IPS DF 19.7 (cell line): ENCODE measurements at regions not wholly inside any gene's neighbourhood (a gene's known extent, or its start where the extent isn't known, plus 50 kb on each side); places are given as distances from the start of the nearest gene placed in this dataset.
"Not testable (repeated sequence)": the region's sequence is repeated elsewhere in the genome, so short reads cannot be mapped to it uniquely, and the experiment has no call there.

Experiments used
- DNase-seq: peaks from one replicate; pipeline ENCODE4 v3.0.0-alpha.2; 2013; ENCODE audit warnings: low read depth, low spot score

DNA sequence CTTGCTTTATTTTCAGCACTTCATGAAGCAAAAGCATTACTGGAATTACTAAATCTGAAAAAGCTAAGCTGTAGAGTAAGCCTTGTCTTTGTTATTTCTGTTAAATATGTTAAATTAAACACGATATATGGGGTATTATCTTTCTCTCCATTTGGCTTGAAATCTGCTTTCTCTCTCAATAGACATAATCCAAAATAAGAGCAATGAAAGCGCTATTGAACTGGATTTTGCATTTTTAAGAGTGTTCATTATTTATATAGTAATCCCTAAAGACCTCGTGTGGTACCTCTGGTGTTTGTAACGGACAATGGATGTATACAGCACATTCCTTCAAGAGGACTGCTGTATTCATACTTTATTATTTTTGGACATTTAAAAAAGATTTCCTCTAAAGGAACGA lies 91.5 kb upstream of the KCNE2 start:
- no peak for DNase-seq

DNA sequence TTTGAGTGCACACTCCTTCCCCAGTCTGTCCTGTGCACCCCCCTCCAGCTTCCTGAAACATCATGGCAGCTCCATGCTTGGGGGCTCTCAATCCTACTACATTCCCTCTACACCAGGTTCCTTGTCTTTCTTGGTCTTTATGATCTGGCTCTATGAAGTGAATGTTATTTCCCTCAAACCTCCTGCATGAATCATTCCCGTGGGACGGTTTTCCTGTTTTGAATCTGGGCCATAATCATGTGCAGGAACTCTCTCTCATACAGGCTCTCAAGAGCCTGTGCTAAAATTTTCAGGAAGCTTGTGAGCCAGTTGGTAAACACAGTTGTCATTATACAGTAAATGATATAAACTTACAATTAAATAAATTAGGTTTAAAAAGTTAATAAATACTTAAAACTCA lies 89.8 kb upstream of the KCNE2 start:
- DNase-seq = no peak

DNA sequence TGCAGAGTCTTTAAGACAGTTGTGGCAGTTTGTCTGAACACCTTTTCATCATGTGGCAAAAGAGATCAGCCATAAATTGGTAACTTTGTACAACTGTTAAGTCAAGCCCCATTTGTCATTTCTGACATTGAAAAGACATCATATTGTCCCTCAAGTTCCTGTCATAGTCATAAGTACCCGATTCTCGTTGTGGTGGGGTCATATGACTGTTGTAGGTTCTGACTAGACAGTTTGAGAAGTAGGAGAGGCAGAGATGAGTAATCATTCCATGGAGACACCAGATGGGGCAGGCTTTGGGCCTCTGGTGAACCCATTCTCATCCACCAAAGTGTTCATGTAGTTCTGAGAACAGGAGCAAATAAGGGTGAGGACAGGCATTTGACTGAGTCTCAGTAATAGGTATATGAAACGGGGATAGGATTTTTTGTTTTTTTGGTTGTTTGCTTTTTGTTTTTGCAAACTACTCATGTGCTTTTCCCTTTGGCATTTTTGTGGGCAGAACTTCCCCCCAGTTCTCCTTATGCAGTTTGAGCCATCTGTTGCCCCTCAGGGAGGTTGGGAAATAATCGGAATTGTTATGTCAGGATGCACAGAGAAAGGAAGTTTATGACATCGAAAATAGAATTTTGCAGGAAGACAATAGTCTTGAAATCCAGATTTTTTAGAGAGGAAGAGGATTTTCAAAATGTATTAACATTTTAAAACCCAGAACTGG lies 86.9 kb upstream of the KCNE2 start:
- DNase-seq = no peak

DNA sequence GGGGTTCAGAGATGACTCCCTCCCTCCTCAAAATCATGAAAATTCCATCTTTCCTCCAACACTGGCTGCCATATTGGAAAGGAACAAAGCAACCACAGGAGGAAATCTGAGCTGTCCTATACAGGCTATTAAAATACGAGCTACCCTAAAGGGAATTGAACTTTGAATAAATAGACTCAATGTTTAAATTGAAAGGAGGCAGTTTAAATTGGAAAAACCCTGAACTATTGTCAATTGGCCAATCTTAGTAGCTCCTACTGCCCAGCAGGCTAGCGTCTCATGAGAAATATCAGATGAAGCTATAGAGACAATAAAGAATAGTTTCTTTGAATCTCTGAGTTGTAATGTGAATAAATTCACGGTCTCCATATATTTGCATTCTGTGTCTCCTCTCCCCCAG lies 85.4 kb upstream of the KCNE2 start:
- no peak for DNase-seq

DNA sequence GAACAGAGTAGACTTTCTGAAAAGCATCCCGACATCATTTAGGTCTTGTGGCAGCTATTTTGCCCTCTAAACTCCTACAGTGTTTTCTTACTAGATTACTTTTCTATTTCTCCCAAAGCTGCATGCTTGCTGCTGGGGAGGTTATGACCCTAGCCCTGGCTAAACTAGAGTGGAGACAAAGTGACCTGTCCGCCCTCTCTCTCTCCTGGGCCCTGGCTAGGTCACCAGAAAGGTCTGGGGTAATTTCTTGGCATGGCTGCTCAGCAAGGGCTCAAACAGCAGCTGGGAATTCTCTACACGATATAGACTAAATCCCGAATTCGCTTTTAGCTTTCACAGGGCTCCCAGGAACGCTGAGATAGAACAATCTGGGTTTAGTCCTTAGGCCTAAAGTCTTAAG lies 84.5 kb upstream of the KCNE2 start:
- DNase-seq = no peak

DNA sequence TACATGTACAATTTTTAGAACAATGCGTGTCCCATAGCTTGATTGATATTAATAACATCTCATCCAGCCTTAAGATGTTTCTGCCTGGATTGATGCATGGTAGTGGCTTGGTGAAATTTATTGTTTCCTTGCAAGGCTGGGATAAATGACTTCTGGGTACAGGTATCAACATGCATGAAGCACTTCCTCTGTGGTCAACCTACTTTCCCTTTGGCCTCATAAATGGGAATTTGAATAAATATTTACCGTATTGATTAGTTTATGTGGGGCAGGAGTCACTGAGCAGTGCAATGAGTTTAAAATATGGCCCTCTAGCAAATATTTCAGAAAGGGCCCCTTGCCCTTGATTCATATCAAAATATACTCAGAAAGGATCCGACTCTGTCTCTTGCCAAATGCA lies 83.9 kb upstream of the KCNE2 start:
- no peak for DNase-seq

GRCh38 chr21:34280389-34280795 lies 83.4 kb upstream of the KCNE2 start:
- no peak for DNase-seq

DNA sequence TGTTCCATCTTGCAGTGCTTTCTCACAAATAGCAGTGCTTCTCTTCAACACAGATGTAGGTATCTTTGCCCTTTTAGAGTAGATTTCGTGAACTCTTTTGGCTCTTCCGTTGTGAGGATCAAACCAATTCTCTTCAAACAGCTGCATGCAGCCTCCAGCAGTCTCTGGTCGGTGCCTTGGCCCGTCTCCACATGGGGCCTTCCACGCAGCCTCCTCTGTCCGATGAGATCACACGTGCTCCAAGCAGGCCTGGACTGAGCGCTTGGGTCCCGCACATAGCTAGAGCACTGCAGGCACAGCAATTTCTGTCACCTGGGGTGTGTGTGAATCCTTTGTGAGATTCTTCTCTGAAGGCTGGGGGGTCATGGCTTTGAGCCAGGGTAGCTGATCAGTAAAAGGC lies 82.8 kb upstream of the KCNE2 start:
- no peak for DNase-seq

DNA sequence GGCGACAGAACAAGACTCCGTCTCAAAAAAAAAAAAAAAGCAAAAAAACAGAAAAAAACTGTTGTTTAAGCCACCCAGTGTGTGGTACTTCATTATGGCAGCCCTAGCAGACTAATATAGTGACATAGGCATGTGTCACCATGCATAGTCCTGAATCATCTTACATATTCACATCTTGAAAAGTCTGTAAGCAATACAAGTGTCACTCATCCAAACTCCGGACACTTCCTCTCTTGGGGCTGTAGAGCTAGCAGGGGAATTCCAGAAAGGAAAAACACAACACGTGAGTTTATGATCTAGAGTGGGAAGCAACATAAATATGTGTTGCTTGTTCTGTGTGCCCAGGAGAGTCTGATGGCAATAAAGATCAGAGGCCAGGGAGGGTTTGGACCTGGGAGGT lies 81.6 kb upstream of the KCNE2 start:
- no peak for DNase-seq

DNA sequence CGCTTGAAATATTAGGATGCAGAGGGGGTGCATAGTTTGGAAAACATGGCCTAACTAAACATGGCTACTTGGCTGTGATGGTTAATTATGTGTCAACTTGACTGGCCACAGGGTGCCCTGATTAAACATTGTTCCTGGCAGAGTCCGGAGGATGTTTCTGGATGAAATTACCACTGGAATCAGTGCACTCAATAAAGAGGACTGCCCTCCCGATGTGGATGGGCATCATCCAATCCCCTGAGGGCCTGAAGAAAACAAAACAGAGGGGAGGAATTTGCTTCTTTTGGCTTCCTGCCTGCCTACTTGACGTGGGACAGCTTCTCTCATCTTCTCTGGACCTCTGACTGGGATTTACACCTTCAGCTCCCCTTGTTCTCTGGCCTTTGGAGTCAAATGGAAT lies 79.1 kb upstream of the KCNE2 start:
- no peak for DNase-seq

DNA sequence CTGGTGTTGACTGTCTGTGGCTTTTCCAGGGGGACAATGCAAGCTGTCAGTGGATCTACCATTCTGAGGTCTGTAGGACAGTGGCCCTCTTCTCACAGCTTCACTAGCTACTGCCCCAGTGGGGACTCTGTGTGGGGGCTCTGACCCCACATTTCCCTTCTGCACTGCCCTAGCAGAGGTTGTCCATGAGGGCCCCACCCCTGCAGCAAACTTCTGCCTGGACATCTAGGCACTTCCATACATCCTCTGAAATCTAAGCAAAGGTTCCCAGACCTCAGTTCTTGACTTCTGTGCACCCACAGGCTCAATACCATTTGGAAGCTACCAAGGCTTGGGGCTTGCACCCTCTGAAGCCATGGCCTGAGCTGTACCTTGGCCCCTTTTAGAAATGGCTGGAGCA lies 75.8 kb upstream of the KCNE2 start:
- not testable (repeated sequence) for DNase-seq

DNA sequence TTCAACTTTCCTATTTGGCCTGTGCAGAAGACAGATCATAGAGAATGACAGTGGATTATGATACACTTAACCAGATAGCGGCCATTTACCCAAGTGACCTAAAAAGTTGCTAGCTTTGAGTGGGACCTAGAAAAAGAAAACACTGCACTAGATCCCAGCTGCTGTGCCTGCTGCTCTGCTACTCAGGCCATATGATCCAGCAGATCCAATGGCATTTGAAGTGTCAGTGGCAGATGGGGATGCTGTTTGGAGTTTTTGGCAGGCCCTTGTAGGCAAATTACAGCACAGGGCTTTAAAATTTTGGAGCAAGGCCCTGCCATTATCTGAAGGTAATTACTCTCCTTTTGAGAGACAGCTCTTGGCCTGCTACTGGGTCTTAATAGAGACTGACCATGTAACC lies 74.0 kb upstream of the KCNE2 start:
- no peak for DNase-seq

- DNase-seq = no peak
These were observed 66.9 kb upstream of the KCNE2 start for GRCh38 chr21:34296878-34297277.

- DNase-seq = no peak
These were observed 65.2 kb upstream of the KCNE2 start for GRCh38 chr21:34298534-34299167.

- DNase-seq = no peak
These were observed 64.7 kb upstream of the KCNE2 start for GRCh38 chr21:34299168-34299539.

DNA sequence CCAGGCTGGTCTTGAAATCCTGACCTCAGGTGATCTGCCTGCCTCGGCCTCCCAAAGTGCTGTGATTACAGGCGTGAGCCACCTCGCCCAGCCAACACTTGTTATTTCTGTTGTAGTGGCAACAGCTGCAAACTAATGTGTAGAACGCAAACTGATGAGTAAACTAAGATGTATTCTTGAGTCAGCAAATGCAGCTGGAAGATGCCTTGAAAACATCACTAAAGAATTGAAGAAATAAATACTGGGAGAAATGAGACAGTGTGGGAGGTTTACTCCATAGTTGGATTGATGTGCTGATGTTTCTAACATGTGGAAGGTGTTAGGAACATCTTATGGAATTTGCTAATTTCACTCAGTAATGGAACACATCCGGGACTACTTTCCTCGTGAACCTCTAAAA lies 61.3 kb upstream of the KCNE2 start:
- DNase-seq = no peak

- no peak for DNase-seq
These were observed 57.9 kb upstream of the KCNE2 start for GRCh38 chr21:34305605-34306604.

- no peak for DNase-seq
These were observed 55.7 kb upstream of the KCNE2 start for GRCh38 chr21:34307991-34308532.

DNA sequence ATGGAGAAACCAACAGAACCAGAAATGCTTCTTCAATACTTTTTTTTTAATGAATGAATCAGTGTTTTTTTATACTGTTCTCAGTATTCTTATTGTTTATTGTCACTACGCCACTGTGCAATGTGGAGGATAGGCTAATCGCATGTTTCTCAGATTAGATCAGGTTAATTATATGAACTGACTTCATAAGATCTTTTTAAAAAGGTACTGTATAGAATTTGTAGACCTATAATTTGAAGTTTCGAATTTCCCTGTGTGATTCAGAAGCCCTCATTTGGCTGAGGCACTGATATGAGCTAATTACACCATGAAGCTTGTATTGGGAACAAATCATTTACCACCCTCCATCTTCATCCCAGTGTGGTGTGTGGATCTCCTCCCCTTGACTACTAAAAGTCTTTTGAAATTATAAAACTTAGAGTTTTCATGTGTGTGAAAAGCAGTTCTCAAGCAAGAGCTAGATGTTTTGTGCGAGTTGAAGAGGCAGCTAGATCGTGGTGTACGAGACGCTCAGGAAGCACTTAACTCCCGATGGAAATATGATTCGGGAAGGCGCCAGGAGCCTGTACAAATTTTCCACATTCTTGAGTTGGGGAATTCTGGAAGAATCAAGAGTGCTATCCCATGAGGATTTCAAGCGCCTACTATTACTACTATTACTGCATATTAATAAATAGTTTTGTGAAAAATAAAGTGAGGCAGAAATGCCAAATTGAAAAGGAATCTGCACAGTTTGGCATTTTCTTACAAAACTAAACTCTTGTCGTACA lies 52.1 kb upstream of the KCNE2 start:
- no peak for DNase-seq

DNA sequence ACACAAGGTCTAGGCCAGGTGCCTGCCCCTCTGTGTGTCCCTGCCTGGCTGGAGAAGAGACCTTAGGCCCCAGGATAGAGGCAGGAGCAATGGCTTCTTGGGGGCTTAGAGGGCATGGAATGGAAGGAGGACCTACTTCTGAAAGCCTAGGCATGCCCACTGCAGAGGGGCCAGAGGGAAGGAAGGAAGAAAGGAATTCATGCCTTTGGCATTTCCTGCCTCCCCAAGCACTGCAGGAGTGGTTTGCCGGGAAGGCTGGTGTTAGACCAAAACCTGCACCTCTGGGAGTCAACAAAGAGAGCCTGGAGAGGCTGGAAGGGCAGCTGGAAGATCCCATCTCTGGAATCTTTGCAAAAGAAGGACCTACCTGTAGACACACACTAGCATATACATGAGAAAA lies 50.7 kb upstream of the KCNE2 start:
- no peak for DNase-seq
